Fibroblast of lung (primary cell): ENCODE measurements at regions not wholly inside any gene's neighbourhood (a gene's known extent, or its start where the extent isn't known, plus 50 kb on each side); places are given as distances from the start of the nearest gene placed in this dataset.

Experiments used
- EZH2 ChIP-seq: IDR thresholded peaks from 2 replicates; pipeline ENCODE4 v1.5.1; 2012; ENCODE audit warnings: low read length, control low read depth, mild to moderate bottlenecking; ENCODE audit errors: missing control alignments
- TF ChIP-seq, protein P1 (sequence below), 2 donors: IDR thresholded peaks in 1 of 2; conservative IDR thresholded peaks in 1 of 2; 1 replicate in 1 of 2; 2 replicates in 1 of 2; pipeline ENCODE4 v1.5.1; 2011 to 2012; ENCODE audit warnings: low read length in 2 of 2, control low read depth in 1 of 2, inconsistent platforms in 1 of 2, low read depth in 1 of 2, mild to moderate bottlenecking in 1 of 2

GRCh38 chr2:19104503-19104902 is 253.9 kb downstream of the OSR1 start:
- TF ChIP-seq, protein P1, sequence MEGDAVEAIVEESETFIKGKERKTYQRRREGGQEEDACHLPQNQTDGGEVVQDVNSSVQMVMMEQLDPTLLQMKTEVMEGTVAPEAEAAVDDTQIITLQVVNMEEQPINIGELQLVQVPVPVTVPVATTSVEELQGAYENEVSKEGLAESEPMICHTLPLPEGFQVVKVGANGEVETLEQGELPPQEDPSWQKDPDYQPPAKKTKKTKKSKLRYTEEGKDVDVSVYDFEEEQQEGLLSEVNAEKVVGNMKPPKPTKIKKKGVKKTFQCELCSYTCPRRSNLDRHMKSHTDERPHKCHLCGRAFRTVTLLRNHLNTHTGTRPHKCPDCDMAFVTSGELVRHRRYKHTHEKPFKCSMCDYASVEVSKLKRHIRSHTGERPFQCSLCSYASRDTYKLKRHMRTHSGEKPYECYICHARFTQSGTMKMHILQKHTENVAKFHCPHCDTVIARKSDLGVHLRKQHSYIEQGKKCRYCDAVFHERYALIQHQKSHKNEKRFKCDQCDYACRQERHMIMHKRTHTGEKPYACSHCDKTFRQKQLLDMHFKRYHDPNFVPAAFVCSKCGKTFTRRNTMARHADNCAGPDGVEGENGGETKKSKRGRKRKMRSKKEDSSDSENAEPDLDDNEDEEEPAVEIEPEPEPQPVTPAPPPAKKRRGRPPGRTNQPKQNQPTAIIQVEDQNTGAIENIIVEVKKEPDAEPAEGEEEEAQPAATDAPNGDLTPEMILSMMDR (conservative IDR thresholded peaks at IDR 0.05 in 1 of 2, IDR thresholded peaks at IDR 0.05 in 1 of 2; ENCODE audit: low read depth in 1 of 2, low read length in 2 of 2): no peak
- no peak for TF ChIP-seq EZH2
